CD14-positive monocyte (primary cell): ENCODE measurements at regions not wholly inside any gene's neighbourhood (a gene's known extent, or its start where the extent isn't known, plus 50 kb on each side); places are given as distances from the start of the nearest gene placed in this dataset.
A peak's percentile ranks its signal among the peaks of the same experiment; 100 is the strongest.

Source experiments
- DNase-seq, 3 donors: peaks; one replicate each; pipeline ENCODE4 v3.0.0-alpha.2; 2011 to 2022
- H2AFZ ChIP-seq: 2 replicates; pipeline ENCODE4 v1.6.0; 2012; ENCODE audit warnings: mild to moderate bottlenecking, low read depth, low read length, inconsistent platforms; ENCODE audit not compliant: insufficient read depth, poor library complexity, severe bottlenecking
- H3K27ac ChIP-seq, 2 donors: 1 replicate in 1 of 2; 2 replicates in 1 of 2; pipeline ENCODE4 v1.5.1; 2012 to 2013; ENCODE audit warnings: low read length in 2 of 2, control low read depth in 1 of 2, inconsistent platforms in 1 of 2, low read depth in 1 of 2, mild to moderate bottlenecking in 1 of 2
- H3K27me3 ChIP-seq, 2 donors: one replicate each; pipeline versions ENCODE4 v1.6.0 to v1.6.1; 2011 to 2013; ENCODE audit warnings: low read length in 2 of 2; ENCODE audit not compliant: control insufficient read depth in 2 of 2, insufficient read depth in 2 of 2
- H3K36me3 ChIP-seq, 2 donors: replicated peaks in 1 of 2; 1 replicate in 1 of 2; 2 replicates in 1 of 2; pipeline versions ENCODE4 v1.5.1 to v1.6.1; 2012 to 2013; ENCODE audit warnings: low read length in 2 of 2, control low read depth in 1 of 2, inconsistent platforms in 1 of 2, mild to moderate bottlenecking in 1 of 2; ENCODE audit not compliant: insufficient read depth in 2 of 2, control insufficient read depth in 1 of 2
- H3K4me1 ChIP-seq, 2 donors: 1 replicate in 1 of 2; 2 replicates in 1 of 2; pipeline versions ENCODE4 v1.5.1 to v1.6.1; 2012 to 2013; ENCODE audit warnings: low read length in 2 of 2, control low read depth in 1 of 2, inconsistent platforms in 1 of 2, mild to moderate bottlenecking in 1 of 2, moderate library complexity in 1 of 2; ENCODE audit not compliant: insufficient read depth in 2 of 2, control insufficient read depth in 1 of 2
- H3K4me2 ChIP-seq: replicated peaks from 2 replicates; pipeline ENCODE3; 2012; ENCODE audit warnings: low read length, moderate library complexity, mild to moderate bottlenecking; ENCODE audit not compliant: poor library complexity, severe bottlenecking; ENCODE audit errors: extremely low read depth
- H3K4me3 ChIP-seq, 3 experiments: fragments of 200-600 bp in 1 of 3; sonication (generic) in 1 of 3; replicated peaks in 1 of 3; 1 replicate in 2 of 3; 2 replicates in 1 of 3; pipeline ENCODE4 v1.5.1; 2011 to 2013; ENCODE audit warnings: low read length in 3 of 3, mild to moderate bottlenecking in 3 of 3, control low read depth in 2 of 3, low read depth in 2 of 3, inconsistent platforms in 1 of 3, moderate library complexity in 1 of 3
- H3K79me2 ChIP-seq: 2 replicates; pipeline ENCODE4 v1.6.0; 2012; ENCODE audit warnings: mild to moderate bottlenecking, control low read depth, inconsistent platforms, low read length, moderate library complexity; ENCODE audit not compliant: insufficient read depth
- H3K9ac ChIP-seq: 2 replicates; pipeline ENCODE4 v1.6.0; 2017; ENCODE audit warnings: low read length, mild to moderate bottlenecking; ENCODE audit not compliant: insufficient read depth, poor library complexity, severe bottlenecking
- H3K9me3 ChIP-seq, 2 donors: replicated peaks in 1 of 2; 1 replicate in 1 of 2; 2 replicates in 1 of 2; pipeline versions ENCODE4 v1.5.1 to v1.6.1; 2012 to 2013; ENCODE audit warnings: low read length in 2 of 2, control low read depth in 1 of 2; ENCODE audit not compliant: control insufficient read depth in 1 of 2, insufficient read depth in 1 of 2
- H4K20me1 ChIP-seq: 2 replicates; pipeline ENCODE4 v1.6.0; 2012; ENCODE audit warnings: mild to moderate bottlenecking, low read length, control low read depth, moderate library complexity; ENCODE audit not compliant: insufficient read depth
- H3K27ac Mint-ChIP-seq, 7 donors: one replicate each; pipeline ENCODE4 v1.8.0; 2020; ENCODE audit warnings: mild to moderate bottlenecking in 7 of 7, mixed read lengths in 7 of 7, moderate library complexity in 6 of 7, inconsistent platforms in 2 of 7
- H3K27me3 Mint-ChIP-seq, 3 donors: one replicate each; pipeline ENCODE4 v1.8.0; 2021 to 2022; ENCODE audit warnings: low read depth in 3 of 3, mild to moderate bottlenecking in 3 of 3, mixed read lengths in 3 of 3, moderate library complexity in 3 of 3, inconsistent platforms in 1 of 3
- H3K36me3 Mint-ChIP-seq, 2 donors: one replicate each; pipeline ENCODE4 v1.8.0; 2020; ENCODE audit warnings: mixed read lengths in 2 of 2, inconsistent platforms in 1 of 2, mild to moderate bottlenecking in 1 of 2
- H3K4me1 Mint-ChIP-seq: one replicate; pipeline ENCODE4 v1.8.0; 2020; ENCODE audit warnings: mild to moderate bottlenecking, mixed read lengths
- H3K4me3 Mint-ChIP-seq, 2 donors: one replicate each; pipeline ENCODE4 v1.8.0; 2020; ENCODE audit warnings: mild to moderate bottlenecking in 2 of 2, mixed read lengths in 2 of 2, moderate library complexity in 1 of 2
- H3K9me3 Mint-ChIP-seq, 7 donors: one replicate each; pipeline ENCODE4 v1.8.0; 2020 to 2022; ENCODE audit warnings: mixed read lengths in 7 of 7, mild to moderate bottlenecking in 6 of 7, moderate library complexity in 6 of 7, inconsistent platforms in 2 of 7
- WGBS: methylation state at CpG from one replicate; pipeline ENCODE4 v1.1.5; 2013; ENCODE audit warnings: missing lambda C conversion rate; ENCODE audit not compliant: insufficient coverage; 5-methylcytosine and 5-hydroxymethylcytosine counted together
- intact Hi-C, 2 donors: fragments of 100-400 bp; cut with micrococcal nuclease; formaldehyde crosslinking; loops; one replicate each; pipeline versions ENCODE4 v1.15.0 to v1.15.1; 2023
- TF ChIP-seq, protein P1 (sequence below): fragments of 200-600 bp; IDR thresholded peaks from one replicate; pipeline ENCODE4 v1.8.0; 2022; ENCODE audit warnings: antibody characterized with exemption, mild to moderate bottlenecking

GRCh38 chr12:27186022-27186839, 57.9 kb upstream of the STK38L start:
- no peaks in the 10 kb centered on the region for H4K20me1 ChIP-seq
- no peak overlapping the region for H3K9ac ChIP-seq
- no peak overlapping the region for H3K4me3 ChIP-seq
- no peaks in the 10 kb centered on the region for H3K36me3 ChIP-seq
- H3K27ac ChIP-seq = no peak overlapping the region
- H3K4me2 ChIP-seq = no peak overlapping the region
- no peaks in the 10 kb centered on the region for H3K36me3 Mint-ChIP-seq
- no peak overlapping the region for H3K4me3 Mint-ChIP-seq
- intact Hi-C loops = no loop called here
- no peak for DNase-seq
- TF ChIP-seq, protein P1, sequence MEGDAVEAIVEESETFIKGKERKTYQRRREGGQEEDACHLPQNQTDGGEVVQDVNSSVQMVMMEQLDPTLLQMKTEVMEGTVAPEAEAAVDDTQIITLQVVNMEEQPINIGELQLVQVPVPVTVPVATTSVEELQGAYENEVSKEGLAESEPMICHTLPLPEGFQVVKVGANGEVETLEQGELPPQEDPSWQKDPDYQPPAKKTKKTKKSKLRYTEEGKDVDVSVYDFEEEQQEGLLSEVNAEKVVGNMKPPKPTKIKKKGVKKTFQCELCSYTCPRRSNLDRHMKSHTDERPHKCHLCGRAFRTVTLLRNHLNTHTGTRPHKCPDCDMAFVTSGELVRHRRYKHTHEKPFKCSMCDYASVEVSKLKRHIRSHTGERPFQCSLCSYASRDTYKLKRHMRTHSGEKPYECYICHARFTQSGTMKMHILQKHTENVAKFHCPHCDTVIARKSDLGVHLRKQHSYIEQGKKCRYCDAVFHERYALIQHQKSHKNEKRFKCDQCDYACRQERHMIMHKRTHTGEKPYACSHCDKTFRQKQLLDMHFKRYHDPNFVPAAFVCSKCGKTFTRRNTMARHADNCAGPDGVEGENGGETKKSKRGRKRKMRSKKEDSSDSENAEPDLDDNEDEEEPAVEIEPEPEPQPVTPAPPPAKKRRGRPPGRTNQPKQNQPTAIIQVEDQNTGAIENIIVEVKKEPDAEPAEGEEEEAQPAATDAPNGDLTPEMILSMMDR = no peak
- H3K27me3 Mint-ChIP-seq = peaks cover 0 to 5% (median 0%) of the 10 kb centered on the region in 3 donors
- H3K79me2 ChIP-seq = no peaks in the 10 kb centered on the region
- H3K9me3 ChIP-seq = no peaks in the 10 kb centered on the region
- H3K4me1 ChIP-seq = peaks cover 7% of the 10 kb centered on the region in 2 donors
- peaks cover 8% of the 10 kb centered on the region for H3K4me1 Mint-ChIP-seq
- no peaks in the 10 kb centered on the region for H3K27me3 ChIP-seq
- WGBS = 95% methylated on average over 3 of the region's 6 CpGs
- H3K9me3 Mint-ChIP-seq = no peaks in the 10 kb centered on the region
- no peak overlapping the region for H2AFZ ChIP-seq
- H3K27ac Mint-ChIP-seq = no peak overlapping the region

- Mint-ChIP-seq H3K4me3 (no peak overlapping the region), H3K27me3 (peaks cover 0 to 2% (median 0%) of the 10 kb centered on the region in 3 donors), H3K36me3 (no peaks in the 10 kb centered on the region), H3K9me3 (no peaks in the 10 kb centered on the region), H3K4me1 (peaks cover 5% of the 10 kb centered on the region), H3K27ac (peak overlapping the region in 1 of 7 donors; percentile 8)
- no peak overlapping the region for H3K9ac ChIP-seq
- TF ChIP-seq, protein P1 = no peak
- no peak overlapping the region for H3K4me2 ChIP-seq
- 100% methylated on average over 3 of the region's 7 CpGs for WGBS
- DNase-seq = no peak
- no peak overlapping the region for H2AFZ ChIP-seq
- H3K79me2 ChIP-seq = no peaks in the 10 kb centered on the region
- H3K9me3 ChIP-seq = no peaks in the 10 kb centered on the region
- no peaks in the 10 kb centered on the region for H3K27me3 ChIP-seq
- no peaks in the 10 kb centered on the region for H4K20me1 ChIP-seq
- H3K4me1 ChIP-seq = no peaks in the 10 kb centered on the region
- intact Hi-C loops = no loop called here
- H3K36me3 ChIP-seq = no peaks in the 10 kb centered on the region
- no peak overlapping the region for H3K27ac ChIP-seq
- H3K4me3 ChIP-seq = no peak overlapping the region
Measured at GRCh38 chr12:27187697-27188096, 56.4 kb upstream of the STK38L start.
